HG02678 (cell line): ENCODE measurements at regions not wholly inside any gene's neighbourhood (a gene's known extent, or its start where the extent isn't known, plus 50 kb on each side); places are given as distances from the start of the nearest gene placed in this dataset.

ENCODE experiments used
- ATAC-seq: cut with Tn5 transposase; IDR thresholded peaks from one replicate; pipeline ENCODE4 v1.9.1; 2021; ENCODE audit warnings: mild to moderate bottlenecking, moderate library complexity; ENCODE audit not compliant: unreplicated experiment

DNA sequence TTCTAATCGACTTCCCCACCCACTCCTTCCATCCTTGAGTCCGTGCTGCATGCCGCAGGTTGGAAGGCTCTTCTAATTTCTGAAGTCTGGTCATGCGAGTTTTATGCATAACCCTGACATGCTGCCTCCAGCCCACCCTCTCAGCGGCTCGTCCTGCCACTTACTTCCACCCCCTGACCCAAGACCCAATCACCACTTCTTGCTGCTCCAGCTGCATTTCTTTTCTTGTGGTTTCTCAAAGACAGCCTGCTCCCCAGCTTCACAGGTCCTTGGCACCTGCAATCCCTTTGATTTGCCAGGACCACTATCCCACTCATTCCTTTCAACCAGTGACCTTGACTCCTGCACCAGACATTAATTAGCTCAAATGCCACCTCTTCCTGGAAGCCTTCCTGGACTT lies 486.7 kb downstream of the VRK1 start:
- ATAC-seq, result no peak

DNA sequence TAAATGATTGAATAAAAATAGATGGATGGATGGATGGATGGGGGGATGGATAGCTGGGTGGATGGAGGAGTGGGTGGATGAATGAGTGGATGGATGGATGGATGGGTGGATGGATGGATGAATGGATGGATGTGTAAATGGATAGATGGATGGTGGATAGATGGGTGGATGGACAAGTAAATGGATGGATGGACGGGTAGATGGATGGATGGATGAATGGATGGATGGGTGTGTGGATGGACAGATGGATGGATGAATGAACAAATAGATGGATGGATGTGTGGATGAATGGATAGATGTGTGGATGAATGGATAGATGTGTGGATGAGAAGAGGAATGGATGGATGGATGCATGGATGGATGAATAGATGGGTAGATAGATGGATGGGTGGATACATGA lies 490.8 kb downstream of the VRK1 start:
- ATAC-seq, result no peak

DNA sequence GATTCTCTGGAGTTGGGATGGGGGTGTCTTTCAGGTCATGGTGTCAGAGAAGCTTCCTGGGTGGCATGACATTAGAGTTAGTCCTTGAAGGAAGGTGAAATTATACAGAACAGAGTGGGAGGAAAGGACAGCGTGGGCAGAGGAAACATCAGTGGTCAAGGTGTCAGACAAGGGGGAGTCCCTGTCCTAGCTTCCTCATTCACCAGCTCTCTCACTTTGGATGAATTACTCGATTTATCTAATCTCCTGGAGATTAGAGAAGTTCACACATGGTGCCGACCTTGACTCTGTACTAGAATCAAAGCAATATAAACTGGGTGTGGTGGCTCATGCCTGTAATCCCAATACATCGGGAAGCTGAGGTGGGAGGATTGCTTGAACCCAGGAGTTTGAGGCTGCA lies 492.9 kb downstream of the VRK1 start:
- ATAC-seq, result no peak

DNA sequence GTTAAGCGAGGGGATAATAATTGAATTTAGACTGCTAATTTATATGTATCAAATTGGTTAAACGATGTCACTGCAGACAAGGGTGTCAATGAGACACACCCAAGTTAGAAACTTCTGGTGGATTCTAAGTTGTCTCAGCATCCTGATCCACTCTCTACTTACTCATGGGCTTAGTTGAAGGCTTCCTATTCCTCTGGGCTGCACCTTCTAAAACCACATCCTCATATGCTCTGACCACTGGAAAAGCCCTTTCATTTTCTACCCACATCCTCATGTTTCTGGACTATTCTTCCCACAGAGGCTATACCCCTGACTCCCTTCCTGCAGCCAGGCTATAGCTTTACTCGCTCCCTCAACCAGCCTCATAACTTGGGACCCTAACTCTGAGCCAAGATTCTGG lies 493.8 kb downstream of the VRK1 start:
- ATAC-seq, result no peak

DNA sequence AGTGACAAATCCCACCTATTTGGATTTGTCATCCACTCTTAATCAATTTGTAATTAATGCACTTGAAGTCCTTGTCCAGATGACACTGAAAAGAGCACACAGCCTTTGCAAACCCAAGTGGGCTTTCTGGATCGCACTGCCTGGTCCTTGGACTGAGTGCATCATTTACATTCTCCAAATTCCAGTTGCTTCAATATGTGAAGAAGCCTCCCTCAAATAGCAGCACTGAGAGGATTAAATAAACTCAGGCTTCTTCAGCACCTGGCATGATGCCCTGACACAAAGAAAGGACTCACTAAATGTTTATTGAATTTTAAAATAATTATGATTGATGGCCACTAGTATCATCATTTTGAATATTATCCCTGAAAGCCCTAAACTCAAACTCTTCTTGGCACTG lies 496.5 kb downstream of the VRK1 start:
- ATAC-seq, result no peak

DNA sequence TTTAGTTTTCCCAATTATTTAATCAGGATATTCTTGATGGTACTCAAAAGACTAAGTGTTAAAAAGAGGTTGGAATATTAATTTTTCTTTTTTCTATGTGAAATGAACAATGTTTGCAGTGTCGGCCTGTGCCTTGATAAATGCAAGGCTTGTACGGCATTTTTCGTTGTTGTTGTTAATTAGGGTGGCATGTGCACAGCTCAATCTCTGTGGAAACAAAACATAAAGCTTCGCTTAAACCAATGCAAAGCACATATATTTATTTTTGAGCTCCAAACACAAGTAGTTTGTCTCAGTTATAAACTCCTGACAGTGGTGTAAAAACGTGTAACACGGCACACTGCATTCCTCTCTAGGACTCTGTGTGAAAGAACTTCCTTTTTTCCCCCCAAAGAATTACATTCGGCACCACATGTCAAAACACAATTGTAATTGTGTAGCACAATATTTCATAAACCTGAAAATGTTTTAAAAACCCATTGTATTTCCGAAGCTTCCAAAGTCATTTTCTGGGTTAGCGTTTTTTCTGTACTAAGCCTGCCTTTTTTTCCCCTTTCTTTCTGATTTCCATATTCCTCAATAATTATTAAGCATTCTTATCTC lies 498.0 kb downstream of the VRK1 start:
- no peak for ATAC-seq

DNA sequence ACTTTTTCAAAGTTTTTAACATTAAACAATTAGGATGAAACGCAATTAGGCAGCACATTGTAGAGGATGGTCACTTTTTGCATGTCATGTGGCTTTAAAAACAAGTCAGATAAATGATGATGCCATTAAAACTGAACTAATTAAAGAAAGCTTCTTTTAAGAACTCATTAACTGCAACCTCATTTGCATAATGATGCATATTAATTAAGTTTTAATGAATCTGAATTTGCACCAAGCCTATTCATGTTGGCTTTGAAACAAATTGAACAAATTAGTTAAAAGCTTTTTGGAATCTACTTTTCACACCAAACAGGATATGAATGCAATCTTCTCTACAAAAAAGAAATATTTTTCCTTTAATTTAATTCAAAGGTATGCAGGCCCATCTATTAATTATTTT lies 499.0 kb downstream of the VRK1 start:
- ATAC-seq, result no peak

DNA sequence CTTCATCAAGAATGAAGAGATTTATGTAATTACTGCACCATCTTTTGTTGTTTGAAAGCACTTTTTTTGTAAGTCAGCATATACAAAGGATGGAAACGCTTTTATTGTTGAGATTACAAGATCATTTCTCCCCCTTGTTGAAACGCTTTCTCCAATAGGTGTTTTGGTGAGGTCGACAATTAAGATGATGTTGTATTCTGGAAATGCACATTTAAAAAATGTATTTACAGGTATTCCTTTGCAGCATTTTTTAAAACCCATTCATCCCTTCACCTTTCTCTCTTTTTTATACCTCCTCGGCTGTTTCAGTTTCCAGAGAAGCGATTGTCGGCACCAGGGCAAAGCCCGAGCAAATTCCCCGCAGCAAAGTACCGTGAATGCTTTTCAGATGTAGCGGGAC lies 499.9 kb downstream of the VRK1 start:
- no peak for ATAC-seq

DNA sequence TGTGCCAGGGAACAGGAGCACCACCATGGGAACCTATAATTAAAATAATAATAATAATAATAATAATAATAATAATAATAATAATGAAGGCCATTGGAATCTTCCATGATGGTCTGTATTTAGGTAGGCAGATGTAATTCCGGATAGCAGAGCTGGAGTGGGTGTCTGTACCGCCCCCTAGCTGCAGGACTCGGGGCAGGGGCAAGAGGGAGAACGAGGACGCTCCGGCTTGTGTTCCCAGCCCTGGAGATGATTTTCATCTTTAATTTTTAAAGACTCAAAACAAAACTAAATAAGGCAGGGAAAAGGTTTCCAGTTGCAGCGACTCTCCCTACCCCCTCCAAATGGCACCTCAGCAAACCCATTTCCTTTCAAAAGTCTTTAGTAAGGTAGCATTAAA lies 501.1 kb downstream of the VRK1 start:
- no peak for ATAC-seq

DNA sequence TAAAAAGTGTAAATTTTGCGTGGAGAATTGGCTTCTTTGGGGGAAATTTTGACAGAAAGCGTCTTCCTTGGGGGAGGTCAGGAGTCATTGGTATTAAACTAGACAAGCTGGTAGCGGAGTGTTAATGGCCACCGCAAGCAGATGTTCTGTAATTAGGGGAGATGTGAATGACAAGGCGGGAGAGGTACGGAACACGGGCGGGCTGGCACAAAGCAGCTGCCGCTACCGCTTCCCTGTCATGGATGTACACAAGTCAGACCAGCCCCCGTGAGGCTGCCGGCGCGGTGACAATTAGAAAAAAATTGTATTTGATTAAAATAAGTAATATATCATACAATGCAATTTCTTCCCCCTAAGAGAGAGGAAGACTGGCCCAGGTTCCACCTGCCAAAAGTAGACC lies 501.6 kb downstream of the VRK1 start:
- ATAC-seq, result no peak

DNA sequence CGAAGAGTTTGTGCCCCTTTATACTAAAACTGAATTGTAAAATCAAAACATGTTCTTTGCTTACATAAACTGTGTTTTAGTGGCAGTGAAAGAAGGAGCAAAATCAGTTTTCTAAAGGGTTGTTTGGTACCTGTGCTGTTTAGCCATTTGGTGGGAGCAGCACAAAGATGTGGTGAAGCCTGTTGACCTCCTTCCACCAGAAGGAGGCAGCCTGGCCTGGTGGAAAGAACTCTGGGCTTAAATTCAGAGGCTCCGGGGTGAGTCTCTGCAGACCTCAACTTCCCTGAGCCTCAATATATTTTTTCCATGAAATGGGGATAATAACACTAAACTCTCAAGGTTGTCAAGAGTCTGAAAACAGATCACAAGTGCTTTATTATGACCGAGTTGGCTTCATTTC lies 502.5 kb downstream of the VRK1 start:
- no peak for ATAC-seq

DNA sequence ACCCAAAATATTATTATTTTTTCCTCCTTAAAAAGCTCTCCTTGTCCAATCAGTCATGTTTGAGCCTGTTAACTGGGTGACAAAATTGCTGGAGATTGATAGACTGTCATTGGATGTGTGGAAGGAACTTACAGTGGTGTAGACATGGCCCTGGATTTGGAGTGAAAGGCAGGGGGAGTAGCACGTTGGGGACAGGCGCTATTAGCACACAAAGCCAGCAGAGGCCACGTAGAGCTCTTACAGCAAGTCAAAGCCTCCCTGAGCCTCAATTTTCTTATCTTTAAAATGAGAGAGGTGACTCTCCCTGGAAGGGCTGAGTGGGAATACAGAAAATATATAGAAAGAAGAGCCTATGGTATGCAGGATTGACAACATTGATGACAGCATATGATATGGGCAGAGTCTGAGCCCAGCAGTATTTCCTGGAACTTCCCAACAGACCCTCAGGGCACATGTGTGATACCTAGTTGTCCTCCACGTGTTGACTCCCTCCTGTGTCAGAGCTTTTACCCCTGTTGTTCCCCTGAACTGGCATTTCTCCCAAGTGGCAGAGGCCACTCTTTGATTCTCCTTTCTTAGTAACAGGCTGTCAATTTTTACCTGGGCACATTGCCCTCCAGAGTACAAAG lies 504.9 kb downstream of the VRK1 start:
- no peak for ATAC-seq

DNA sequence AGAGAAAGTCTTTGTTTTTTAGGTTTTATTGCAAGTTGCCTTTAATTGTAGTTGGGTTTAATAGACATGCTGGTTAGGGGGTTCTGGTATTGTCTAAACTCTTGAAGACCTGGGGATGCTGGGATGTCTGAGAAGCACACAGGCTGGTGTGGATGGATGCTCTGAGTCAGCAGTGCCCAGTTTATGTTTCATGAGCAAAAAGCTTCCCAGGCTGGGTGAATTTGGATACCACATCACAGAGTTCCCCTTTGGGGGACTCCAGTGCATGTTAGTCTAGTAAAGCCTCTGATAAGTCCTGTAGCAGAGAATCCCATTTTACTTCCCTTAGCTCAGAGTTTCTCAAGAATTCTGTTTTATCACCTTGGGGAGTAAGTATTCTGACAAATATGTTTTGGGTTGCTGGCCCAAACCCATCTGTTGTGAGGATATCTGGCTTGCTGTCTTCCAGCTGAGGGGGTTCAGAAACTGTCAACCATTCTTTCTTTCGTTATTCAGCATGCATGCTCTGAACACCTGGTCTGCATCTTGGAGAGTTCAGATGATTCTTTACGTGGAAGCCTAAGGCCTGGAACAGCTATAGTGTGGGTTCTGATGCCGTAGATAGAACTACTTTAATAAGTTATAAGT lies 509.1 kb downstream of the VRK1 start:
- ATAC-seq, result peak; percentile 55

DNA sequence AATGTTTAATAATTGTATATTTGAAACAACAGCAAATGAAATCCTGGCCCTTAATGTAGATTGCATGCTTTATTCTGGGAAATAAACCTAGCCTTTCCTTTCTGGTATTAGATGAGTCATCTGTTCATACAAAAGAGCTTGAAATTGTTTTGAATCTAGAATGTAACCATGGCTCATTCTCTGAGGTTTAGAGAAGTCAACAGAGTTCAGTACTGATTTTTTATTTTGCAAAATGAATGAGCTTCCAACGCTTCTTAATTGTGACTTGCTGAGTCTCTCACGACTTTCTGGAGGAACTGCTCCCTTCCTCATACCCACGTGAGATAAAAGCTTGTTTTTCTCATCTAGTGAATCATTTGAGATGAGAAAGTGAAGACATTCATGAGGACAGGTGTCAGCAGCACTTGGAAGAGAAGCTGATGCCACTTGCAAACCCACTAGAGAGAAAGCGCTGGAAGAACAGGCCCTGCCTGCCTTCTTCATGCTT lies 509.6 kb downstream of the VRK1 start:
- ATAC-seq, result peak; percentile 47

DNA sequence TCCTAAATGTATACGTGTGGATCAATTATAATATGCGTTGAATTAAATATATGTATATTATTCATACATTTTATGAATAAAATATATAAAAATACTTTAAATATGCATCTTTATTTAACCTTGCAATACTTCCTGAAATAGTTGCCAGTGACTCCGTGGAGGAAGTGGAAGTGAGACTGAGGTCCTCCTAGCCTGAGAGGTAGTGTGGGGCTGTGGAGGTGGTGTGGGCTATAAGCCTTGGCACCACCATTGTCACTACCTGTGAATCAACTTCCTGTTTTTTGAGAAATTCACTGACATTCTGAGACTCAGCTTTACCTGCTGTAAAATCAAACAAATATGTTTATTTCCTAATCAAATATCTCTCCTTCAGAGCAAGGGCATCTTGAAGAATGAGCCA lies 514.2 kb downstream of the VRK1 start:
- no peak for ATAC-seq

DNA sequence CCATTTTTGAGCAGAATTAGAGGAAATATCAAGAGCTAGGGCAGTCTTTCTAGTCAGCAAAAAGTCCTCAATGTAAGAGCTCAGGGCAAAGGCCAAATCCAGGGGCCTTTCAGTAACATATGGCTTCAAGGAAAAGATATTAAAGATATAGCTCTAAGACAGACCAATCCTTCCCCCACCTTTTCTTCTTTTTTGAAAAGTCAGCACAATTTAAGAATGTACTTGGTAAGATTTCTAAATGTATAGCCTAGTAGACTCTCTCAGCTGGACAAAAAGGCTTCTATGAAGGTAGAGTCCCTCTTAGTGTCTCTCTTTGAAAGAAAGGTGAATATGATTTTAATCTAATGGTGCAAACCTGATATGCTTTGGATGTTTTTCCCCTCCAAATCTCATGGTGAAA lies 515.7 kb downstream of the VRK1 start:
- no peak for ATAC-seq

DNA sequence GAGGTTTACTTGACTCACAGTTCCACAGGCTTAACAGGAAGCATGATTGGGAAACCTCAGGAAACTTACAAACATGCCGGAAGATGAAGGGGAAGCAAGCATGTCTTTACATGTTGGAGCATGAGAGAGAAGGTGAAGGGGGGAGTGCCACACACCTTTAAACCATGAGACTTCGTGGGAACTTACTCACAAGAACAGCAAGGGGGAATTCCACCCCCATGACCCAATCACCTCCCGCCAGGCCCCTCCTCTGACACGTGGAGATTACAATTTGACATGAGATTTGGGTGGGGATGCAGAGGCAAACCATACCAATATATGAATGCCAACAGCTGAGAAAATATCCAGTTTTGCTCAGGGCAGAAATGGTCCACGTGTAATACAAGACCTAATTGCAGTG lies 518.6 kb downstream of the VRK1 start:
- ATAC-seq, result no peak

DNA sequence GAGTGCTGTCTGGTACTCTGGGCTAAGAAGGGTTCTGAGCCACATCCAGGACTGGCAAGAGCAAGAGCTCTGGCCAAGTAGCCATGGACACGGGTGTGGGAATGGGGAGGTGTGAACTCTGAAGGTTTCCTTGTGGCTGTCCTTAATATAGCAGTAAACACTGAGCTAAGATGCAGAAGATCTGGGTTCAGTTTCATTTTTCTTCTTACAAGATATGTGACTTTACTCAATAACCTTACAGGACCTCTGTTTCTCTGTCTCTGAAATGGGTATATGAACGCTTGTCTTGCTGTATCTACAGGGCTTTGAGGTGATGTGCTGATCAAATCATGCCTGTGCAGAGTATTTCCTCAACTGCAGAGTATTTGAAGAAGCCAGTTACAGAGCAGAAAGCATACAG lies 521.2 kb downstream of the VRK1 start:
- ATAC-seq, result no peak

DNA sequence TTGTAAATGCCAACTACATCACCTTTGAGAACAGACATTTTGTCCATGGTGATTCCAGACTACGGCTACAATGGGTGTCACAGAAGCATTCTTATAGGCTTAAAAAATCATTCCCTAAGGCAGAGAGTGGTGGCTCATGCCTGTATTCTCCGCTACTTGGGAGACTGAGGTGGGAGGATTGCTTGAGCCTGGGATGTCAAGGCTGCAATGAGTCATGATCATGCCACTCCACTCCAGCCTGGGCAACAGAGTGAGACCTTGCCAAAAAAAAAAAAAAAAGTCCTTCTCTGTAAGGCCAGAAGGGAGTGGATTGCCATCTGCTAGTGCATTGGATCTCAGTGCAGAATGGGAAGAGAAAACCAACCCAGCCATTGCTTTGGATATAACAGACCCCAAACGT lies 522.5 kb downstream of the VRK1 start:
- ATAC-seq, result no peak

DNA sequence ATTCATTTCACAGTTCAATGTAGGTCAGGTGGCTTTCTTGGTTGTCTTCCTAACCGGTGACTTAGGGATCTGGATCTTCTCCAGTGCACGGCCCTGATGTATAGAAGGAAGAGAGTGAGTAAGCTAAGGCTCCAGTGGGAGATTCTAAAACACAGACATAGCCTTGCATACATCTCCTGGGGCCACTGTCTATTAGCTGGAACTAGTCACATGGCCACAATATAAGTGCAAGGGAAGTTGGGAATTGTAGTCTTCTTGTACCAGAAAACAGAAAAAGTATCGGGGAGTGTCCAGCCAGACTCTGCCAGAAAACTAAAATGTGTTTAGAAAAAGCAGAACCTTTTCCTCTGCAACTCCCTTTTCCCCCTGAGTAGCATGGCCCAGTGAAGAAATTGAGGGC lies 531.6 kb downstream of the VRK1 start:
- no peak for ATAC-seq

DNA sequence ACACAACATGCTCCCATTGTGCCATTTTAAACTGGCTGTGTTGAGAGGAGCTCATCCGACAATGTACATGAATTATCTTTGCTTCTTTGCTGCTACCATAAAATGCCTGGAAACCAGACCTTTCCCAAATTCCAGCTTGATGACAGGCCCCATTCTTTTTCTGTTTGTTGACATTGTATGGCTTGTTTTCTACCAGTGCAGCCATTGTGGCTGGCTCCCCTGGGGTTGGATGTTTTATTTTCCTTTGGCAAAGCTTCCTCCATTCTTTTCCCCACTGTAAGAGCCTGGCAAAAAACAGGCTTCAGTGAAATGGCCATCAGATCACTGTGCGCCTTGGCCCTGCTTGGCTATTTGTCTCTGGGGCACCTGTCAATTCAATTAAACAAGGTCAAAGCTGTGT lies 532.5 kb downstream of the VRK1 start:
- no peak for ATAC-seq

DNA sequence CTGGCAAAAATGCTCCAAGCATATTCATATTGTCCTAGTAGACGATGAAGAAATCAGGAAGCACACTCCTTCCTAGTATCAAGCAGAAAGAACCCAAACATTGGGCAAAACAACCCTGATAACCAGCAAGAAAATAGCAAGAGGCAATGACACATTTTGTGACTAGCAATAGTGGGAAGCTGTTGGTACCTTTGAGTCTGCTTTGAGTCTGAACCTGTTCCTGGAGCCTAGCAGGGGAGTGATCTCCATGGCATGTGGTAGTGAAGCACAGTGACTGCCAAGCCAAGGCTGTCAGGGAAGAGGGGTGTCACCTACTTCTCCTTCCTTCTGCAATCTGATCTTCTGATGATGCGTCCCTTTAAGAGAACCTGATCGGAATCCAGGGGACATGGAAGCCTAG lies 533.9 kb downstream of the VRK1 start:
- ATAC-seq, result no peak

DNA sequence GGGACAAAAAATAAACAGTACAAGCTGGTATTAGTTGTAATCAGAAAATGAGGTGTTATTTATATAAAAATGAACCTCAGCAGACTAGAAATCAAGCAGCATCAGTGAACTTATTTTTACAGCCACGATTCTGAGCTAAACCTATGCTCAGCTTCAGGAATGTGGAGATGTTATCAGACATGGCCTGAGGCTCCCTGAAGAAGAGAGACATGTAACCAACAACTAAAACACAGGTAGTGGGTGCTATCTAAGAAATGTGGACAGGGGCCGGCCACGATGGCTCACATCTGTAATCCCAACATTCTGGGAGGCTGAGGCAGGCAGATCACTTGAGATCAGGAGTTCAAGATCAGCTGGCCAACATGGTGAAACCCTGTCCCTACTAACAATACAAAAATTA lies 534.3 kb downstream of the VRK1 start:
- ATAC-seq, result no peak
